Esophagus muscularis mucosa (tissue), 4 donors: ENCODE measurements at regions not wholly inside any gene's neighbourhood (a gene's known extent, or its start where the extent isn't known, plus 50 kb on each side); places are given as distances from the start of the nearest gene placed in this dataset.

ENCODE experiments used
- DNase-seq: peaks from one replicate; pipeline ENCODE4 v3.0.0-alpha.2; 2017; ENCODE audit errors: extremely low spot score
- H3K27ac ChIP-seq, 4 donors: fragments of 200-600 bp; sonication (generic); replicated peaks in 1 of 4; 1 replicate in 3 of 4; 2 replicates in 1 of 4; pipeline ENCODE4 v1.5.1; 2016 to 2019; ENCODE audit warnings: mild to moderate bottlenecking in 1 of 4
- H3K27me3 ChIP-seq, 4 donors: fragments of 200-600 bp; sonication (generic); one replicate each; pipeline versions ENCODE4 v1.5.1 to v1.6.0; 2016 to 2019
- H3K36me3 ChIP-seq, 4 donors: fragments of 200-600 bp; sonication (generic); one replicate each; pipeline ENCODE4 v1.5.1; 2016 to 2019
- H3K4me1 ChIP-seq, 4 donors: fragments of 200-600 bp; sonication (generic); one replicate each; pipeline ENCODE4 v1.5.1; 2016 to 2019
- H3K4me3 ChIP-seq, 4 donors: fragments of 200-600 bp; sonication (generic); 1 replicate in 2 of 4; 2 replicates in 2 of 4; pipeline ENCODE4 v1.5.1; 2016 to 2019; ENCODE audit warnings: mild to moderate bottlenecking in 4 of 4, moderate library complexity in 1 of 4
- H3K9me3 ChIP-seq, 4 donors: fragments of 200-600 bp; sonication (generic); 1 replicate in 3 of 4; 2 replicates in 1 of 4; pipeline ENCODE4 v1.5.1; 2016 to 2019
- EP300 ChIP-seq: sonication (generic); formaldehyde crosslinking; IDR thresholded peaks from one replicate; pipeline ENCODE4 v1.6.1; 2017; ENCODE audit warnings: antibody characterized with exemption
- POLR2A ChIP-seq: fragments of 450-650 bp; IDR thresholded peaks from one replicate; pipeline ENCODE4 v1.6.1; 2017; ENCODE audit warnings: antibody characterized with exemption, moderate library complexity, mild to moderate bottlenecking, low read depth
- POLR2AphosphoS5 ChIP-seq, 2 donors: sonication (generic); formaldehyde crosslinking; IDR thresholded peaks; one replicate each; pipeline ENCODE4 v1.6.1; 2017; ENCODE audit warnings: antibody characterized with exemption in 2 of 2
- WGBS: methylation state at CpG from one replicate; pipeline ENCODE4 v1.1.5; 2018; 5-methylcytosine and 5-hydroxymethylcytosine counted together
- intact Hi-C: fragments of 100-400 bp; cut with DNase I; formaldehyde crosslinking; loops from one replicate; pipeline ENCODE4 v1.15.1; 2023
- TF ChIP-seq, protein P1 (sequence below), 3 experiments: fragments of 200-600 bp in 2 of 3; fragments of 450-650 bp in 1 of 3; sonication (generic) in 2 of 3; IDR thresholded peaks; one replicate each; pipeline ENCODE4 v1.5.1; 2017 to 2019; ENCODE audit warnings: antibody characterized with exemption in 3 of 3, mild to moderate bottlenecking in 2 of 3, moderate library complexity in 1 of 3

- no peak overlapping the region for H3K27ac ChIP-seq
- peaks cover 0 to 25% (median 0%) of the 10 kb centered on the region in 4 donors for H3K27me3 ChIP-seq
- WGBS, result 58% methylated on average over 13 of the region's 15 CpGs
- no peaks in the 10 kb centered on the region for H3K4me1 ChIP-seq
- H3K4me3 ChIP-seq, result no peak overlapping the region
- H3K36me3 ChIP-seq, result no peaks in the 10 kb centered on the region
- TF ChIP-seq EP300 (no peak), POLR2A (no peak), POLR2AphosphoS5 (IDR thresholded peaks at IDR 0.05) (no peak)
- TF ChIP-seq, protein P1, sequence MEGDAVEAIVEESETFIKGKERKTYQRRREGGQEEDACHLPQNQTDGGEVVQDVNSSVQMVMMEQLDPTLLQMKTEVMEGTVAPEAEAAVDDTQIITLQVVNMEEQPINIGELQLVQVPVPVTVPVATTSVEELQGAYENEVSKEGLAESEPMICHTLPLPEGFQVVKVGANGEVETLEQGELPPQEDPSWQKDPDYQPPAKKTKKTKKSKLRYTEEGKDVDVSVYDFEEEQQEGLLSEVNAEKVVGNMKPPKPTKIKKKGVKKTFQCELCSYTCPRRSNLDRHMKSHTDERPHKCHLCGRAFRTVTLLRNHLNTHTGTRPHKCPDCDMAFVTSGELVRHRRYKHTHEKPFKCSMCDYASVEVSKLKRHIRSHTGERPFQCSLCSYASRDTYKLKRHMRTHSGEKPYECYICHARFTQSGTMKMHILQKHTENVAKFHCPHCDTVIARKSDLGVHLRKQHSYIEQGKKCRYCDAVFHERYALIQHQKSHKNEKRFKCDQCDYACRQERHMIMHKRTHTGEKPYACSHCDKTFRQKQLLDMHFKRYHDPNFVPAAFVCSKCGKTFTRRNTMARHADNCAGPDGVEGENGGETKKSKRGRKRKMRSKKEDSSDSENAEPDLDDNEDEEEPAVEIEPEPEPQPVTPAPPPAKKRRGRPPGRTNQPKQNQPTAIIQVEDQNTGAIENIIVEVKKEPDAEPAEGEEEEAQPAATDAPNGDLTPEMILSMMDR (IDR thresholded peaks at IDR 0.05), result no peak
- intact Hi-C loops, result no loop called here
- DNase-seq, result no peak
- H3K9me3 ChIP-seq, result no peaks in the 10 kb centered on the region
Measured at GRCh38 chr10:130727766-130728490, 583.6 kb downstream of the TCERG1L start.

DNA sequence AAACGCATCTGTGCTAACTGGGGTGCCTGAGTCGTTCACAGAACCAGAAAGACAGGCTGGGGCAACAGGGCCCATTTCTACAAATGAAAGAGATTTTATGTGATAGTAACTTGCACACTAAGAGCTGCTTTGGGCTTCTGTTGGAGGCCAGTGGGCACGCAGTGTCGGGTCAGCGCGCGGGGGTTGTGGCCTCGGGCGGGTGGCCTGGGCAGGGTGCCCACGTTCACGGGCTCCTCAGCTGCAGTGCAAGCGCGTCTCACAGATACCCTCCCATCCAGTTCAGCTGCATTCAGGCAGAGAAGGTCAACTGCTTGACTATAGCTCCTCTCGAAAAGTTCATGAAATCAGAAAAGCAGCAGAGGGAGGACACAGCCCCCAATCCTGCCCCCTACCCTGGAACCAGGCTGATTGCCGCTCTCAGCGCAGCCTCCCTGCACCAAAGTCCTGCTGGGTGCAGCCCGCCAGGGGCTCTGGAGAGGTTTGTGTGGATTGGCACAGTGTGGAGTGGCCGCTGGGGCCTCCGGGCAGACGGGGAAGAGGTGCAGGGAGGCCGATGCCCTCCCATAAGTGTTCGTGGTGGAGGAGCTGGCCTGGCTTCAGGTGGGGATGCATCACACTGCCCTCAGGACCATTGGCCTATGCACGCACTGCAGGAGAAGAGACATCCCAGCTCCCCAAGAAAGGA lies 582.8 kb downstream of the TCERG1L start:
- WGBS, result 77% methylated on average over 11 of the region's 23 CpGs
- DNase-seq, result no peak
- Histone ChIP-seq H3K27ac (no peak overlapping the region), H3K27me3 (peaks cover 0 to 25% (median 0%) of the 10 kb centered on the region in 4 donors), H3K4me3 (no peak overlapping the region), H3K4me1 (no peaks in the 10 kb centered on the region), H3K36me3 (no peaks in the 10 kb centered on the region), H3K9me3 (no peaks in the 10 kb centered on the region)
- TF ChIP-seq EP300 (no peak), POLR2AphosphoS5 (IDR thresholded peaks at IDR 0.05) (no peak), POLR2A (no peak)
- TF ChIP-seq, protein P1 (IDR thresholded peaks at IDR 0.05), result no peak
- intact Hi-C loops, result no loop called here

GRCh38 chr10:130729876-130730275 lies 581.6 kb downstream of the TCERG1L start:
- no peaks in the 10 kb centered on the region for H3K36me3 ChIP-seq
- no peak for DNase-seq
- intact Hi-C loops, result no loop called here

GRCh38 chr10:130737186-130737585 lies 574.3 kb downstream of the TCERG1L start:
- H3K4me3 ChIP-seq, result no peak overlapping the region
- TF ChIP-seq, protein P1 (IDR thresholded peaks at IDR 0.05), result no peak
- TF ChIP-seq POLR2A, result no peak
- no peak for TF ChIP-seq EP300
- TF ChIP-seq POLR2AphosphoS5 (IDR thresholded peaks at IDR 0.05), result no peak
- H3K27me3 ChIP-seq, result peaks cover 0 to 20% (median 0%) of the 10 kb centered on the region in 4 donors
- H3K9me3 ChIP-seq, result no peaks in the 10 kb centered on the region
- no peak for DNase-seq
- no peaks in the 10 kb centered on the region for H3K36me3 ChIP-seq
- WGBS, result 59% methylated on average over 2 of the region's 2 CpGs
- H3K27ac ChIP-seq, result no peak overlapping the region
- H3K4me1 ChIP-seq, result no peaks in the 10 kb centered on the region
- intact Hi-C loops, result no loop called here

More at GRCh38 chr10:130729876-130730275, 581.6 kb downstream of the TCERG1L start:
- H3K27ac ChIP-seq, result no peak overlapping the region
- no peak overlapping the region for H3K4me3 ChIP-seq
- no peaks in the 10 kb centered on the region for H3K4me1 ChIP-seq
- peaks cover 0 to 25% (median 0%) of the 10 kb centered on the region in 4 donors for H3K27me3 ChIP-seq
- no peak for TF ChIP-seq EP300
- TF ChIP-seq, protein P1 (IDR thresholded peaks at IDR 0.05), result no peak
- TF ChIP-seq POLR2A, result no peak
- TF ChIP-seq POLR2AphosphoS5 (IDR thresholded peaks at IDR 0.05), result no peak
- H3K9me3 ChIP-seq, result no peaks in the 10 kb centered on the region
